ENCODE measurements at regions not wholly inside any gene's neighbourhood (a gene's known extent, or its start where the extent isn't known, plus 50 kb on each side); places are given as distances from the start of the nearest gene placed in this dataset.

GRCh38 chr2:16387461-16387984 lies 278.1 kb downstream of the CYRIA start:
- Histone ChIP-seq H3K27ac (ENCODE audit: low read depth in 1 of 2, low read length in 2 of 2) (no peak overlapping the region), H3K4me3 (ENCODE audit: low read depth in 1 of 3, low read length in 3 of 3) (no peak overlapping the region), H3K36me3 (ENCODE audit: control insufficient read depth in 4 of 4, insufficient read depth in 3 of 4, low read depth in 1 of 4, low read length in 3 of 4) (no peaks in the 10 kb centered on the region), H3K4me1 (ENCODE audit: control insufficient read depth in 4 of 4, insufficient read depth in 4 of 4, low read length in 3 of 4) (no peaks in the 10 kb centered on the region), H3K9me3 (ENCODE audit: control insufficient read depth in 4 of 4, low read length in 3 of 4) (no peaks in the 10 kb centered on the region), H3K9ac (ENCODE audit: low read depth in 1 of 2, low read length in 2 of 2) (no peak overlapping the region), H3K27me3 (ENCODE audit: control insufficient read depth in 4 of 4, insufficient read depth in 4 of 4, low read length in 3 of 4) (no peaks in the 10 kb centered on the region)
- TF ChIP-seq ATF3 (IDR thresholded peaks at IDR 0.05) = no peak
- TF ChIP-seq, protein P1, sequence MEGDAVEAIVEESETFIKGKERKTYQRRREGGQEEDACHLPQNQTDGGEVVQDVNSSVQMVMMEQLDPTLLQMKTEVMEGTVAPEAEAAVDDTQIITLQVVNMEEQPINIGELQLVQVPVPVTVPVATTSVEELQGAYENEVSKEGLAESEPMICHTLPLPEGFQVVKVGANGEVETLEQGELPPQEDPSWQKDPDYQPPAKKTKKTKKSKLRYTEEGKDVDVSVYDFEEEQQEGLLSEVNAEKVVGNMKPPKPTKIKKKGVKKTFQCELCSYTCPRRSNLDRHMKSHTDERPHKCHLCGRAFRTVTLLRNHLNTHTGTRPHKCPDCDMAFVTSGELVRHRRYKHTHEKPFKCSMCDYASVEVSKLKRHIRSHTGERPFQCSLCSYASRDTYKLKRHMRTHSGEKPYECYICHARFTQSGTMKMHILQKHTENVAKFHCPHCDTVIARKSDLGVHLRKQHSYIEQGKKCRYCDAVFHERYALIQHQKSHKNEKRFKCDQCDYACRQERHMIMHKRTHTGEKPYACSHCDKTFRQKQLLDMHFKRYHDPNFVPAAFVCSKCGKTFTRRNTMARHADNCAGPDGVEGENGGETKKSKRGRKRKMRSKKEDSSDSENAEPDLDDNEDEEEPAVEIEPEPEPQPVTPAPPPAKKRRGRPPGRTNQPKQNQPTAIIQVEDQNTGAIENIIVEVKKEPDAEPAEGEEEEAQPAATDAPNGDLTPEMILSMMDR (IDR thresholded peaks at IDR 0.05; ENCODE audit: low read depth, low read length, missing input control) = no peak
- DNase-seq (ENCODE audit: low spot score) = no peak
- 92% methylated on average over 8 of the region's 8 CpGs for WGBS

- H3K4me1 ChIP-seq (ENCODE audit: control insufficient read depth in 4 of 4, insufficient read depth in 4 of 4, low read length in 3 of 4) = no peaks in the 10 kb centered on the region
- no peak overlapping the region for H3K4me3 ChIP-seq (ENCODE audit: low read depth in 1 of 3, low read length in 3 of 3)
- no peak overlapping the region for H3K27ac ChIP-seq (ENCODE audit: low read depth in 1 of 2, low read length in 2 of 2)
- H3K9ac ChIP-seq (ENCODE audit: low read depth in 1 of 2, low read length in 2 of 2) = no peak overlapping the region
- WGBS = 85% methylated on average over 7 of the region's 7 CpGs
- no peak for DNase-seq (ENCODE audit: low spot score)
- no peaks in the 10 kb centered on the region for H3K27me3 ChIP-seq (ENCODE audit: control insufficient read depth in 4 of 4, insufficient read depth in 4 of 4, low read length in 3 of 4)
- no peaks in the 10 kb centered on the region for H3K36me3 ChIP-seq (ENCODE audit: control insufficient read depth in 4 of 4, insufficient read depth in 3 of 4, low read depth in 1 of 4, low read length in 3 of 4)
- H3K9me3 ChIP-seq (ENCODE audit: control insufficient read depth in 4 of 4, low read length in 3 of 4) = no peaks in the 10 kb centered on the region
- TF ChIP-seq RAD21 (IDR thresholded peaks at IDR 0.05) = no peak
- TF ChIP-seq FOXA1 (IDR thresholded peaks at IDR 0.05) = no peak
- TF ChIP-seq FOXA2 (IDR thresholded peaks at IDR 0.05) = no peak
- TF ChIP-seq HNF4G (IDR thresholded peaks at IDR 0.05) = no peak
- TF ChIP-seq NR2F2 (IDR thresholded peaks at IDR 0.05) = no peak
Measured at GRCh38 chr2:16386431-16386830, 279.2 kb downstream of the CYRIA start.

- WGBS = 81% methylated on average over 2 of the region's 2 CpGs
Measured at GRCh38 chr2:16386031-16386430, 279.6 kb downstream of the CYRIA start.

More at GRCh38 chr2:16386031-16386430, 279.6 kb downstream of the CYRIA start:
- Histone ChIP-seq H3K27me3 (ENCODE audit: control insufficient read depth in 4 of 4, insufficient read depth in 4 of 4, low read length in 3 of 4) (no peaks in the 10 kb centered on the region), H3K4me1 (ENCODE audit: control insufficient read depth in 4 of 4, insufficient read depth in 4 of 4, low read length in 3 of 4) (no peaks in the 10 kb centered on the region), H3K4me3 (ENCODE audit: low read depth in 1 of 3, low read length in 3 of 3) (no peak overlapping the region), H3K36me3 (ENCODE audit: control insufficient read depth in 4 of 4, insufficient read depth in 3 of 4, low read depth in 1 of 4, low read length in 3 of 4) (no peaks in the 10 kb centered on the region), H3K9me3 (ENCODE audit: control insufficient read depth in 4 of 4, low read length in 3 of 4) (no peaks in the 10 kb centered on the region), H3K9ac (ENCODE audit: low read depth in 1 of 2, low read length in 2 of 2) (no peak overlapping the region), H3K27ac (ENCODE audit: low read depth in 1 of 2, low read length in 2 of 2) (no peak overlapping the region)
- no peak for DNase-seq (ENCODE audit: low spot score)
- TF ChIP-seq HNF4A (conservative IDR thresholded peaks at IDR 0.05) (no peak), FOXA2 (IDR thresholded peaks at IDR 0.05) (no peak), YY1 (IDR thresholded peaks at IDR 0.05) (no peak), HNF4G (IDR thresholded peaks at IDR 0.05) (no peak), RXRA (IDR thresholded peaks at IDR 0.05) (no peak), MAX (IDR thresholded peaks at IDR 0.05) (no peak), EGR1 (IDR thresholded peaks at IDR 0.05; ENCODE audit: low read depth in 2 of 2) (no peak), NR2F2 (IDR thresholded peaks at IDR 0.05) (no peak), TAF1 (conservative IDR thresholded peaks at IDR 0.05) (no peak), GABPA (IDR thresholded peaks at IDR 0.05 in 1 of 2, conservative IDR thresholded peaks at IDR 0.05 in 1 of 2) (no peak), REST (IDR thresholded peaks at IDR 0.05) (no peak), FOXA1 (IDR thresholded peaks at IDR 0.05) (no peak), ATF3 (IDR thresholded peaks at IDR 0.05) (no peak), SP1 (IDR thresholded peaks at IDR 0.05) (no peak), RAD21 (IDR thresholded peaks at IDR 0.05) (no peak)
- TF ChIP-seq, protein P1 (IDR thresholded peaks at IDR 0.05; ENCODE audit: low read depth, low read length, missing input control) = no peak
- TF ChIP-seq, protein P2, sequence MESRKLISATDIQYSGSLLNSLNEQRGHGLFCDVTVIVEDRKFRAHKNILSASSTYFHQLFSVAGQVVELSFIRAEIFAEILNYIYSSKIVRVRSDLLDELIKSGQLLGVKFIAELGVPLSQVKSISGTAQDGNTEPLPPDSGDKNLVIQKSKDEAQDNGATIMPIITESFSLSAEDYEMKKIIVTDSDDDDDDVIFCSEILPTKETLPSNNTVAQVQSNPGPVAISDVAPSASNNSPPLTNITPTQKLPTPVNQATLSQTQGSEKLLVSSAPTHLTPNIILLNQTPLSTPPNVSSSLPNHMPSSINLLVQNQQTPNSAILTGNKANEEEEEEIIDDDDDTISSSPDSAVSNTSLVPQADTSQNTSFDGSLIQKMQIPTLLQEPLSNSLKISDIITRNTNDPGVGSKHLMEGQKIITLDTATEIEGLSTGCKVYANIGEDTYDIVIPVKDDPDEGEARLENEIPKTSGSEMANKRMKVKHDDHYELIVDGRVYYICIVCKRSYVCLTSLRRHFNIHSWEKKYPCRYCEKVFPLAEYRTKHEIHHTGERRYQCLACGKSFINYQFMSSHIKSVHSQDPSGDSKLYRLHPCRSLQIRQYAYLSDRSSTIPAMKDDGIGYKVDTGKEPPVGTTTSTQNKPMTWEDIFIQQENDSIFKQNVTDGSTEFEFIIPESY (IDR thresholded peaks at IDR 0.05) = no peak
